Endothelial cell of umbilical vein (primary cell): ENCODE measurements at regions not wholly inside any gene's neighbourhood (a gene's known extent, or its start where the extent isn't known, plus 50 kb on each side); places are given as distances from the start of the nearest gene placed in this dataset.

ENCODE experiments used
- BruUV-seq: library from RNA; stranded (reverse); fragments of 400-500 nt; replicated peaks from 2 replicates; lab custom pipeline; 2021; lab: Mats Ljungman, UMichigan
- CTCF ChIA-PET: fragments of 300-600, 350-600 bp; sonication (Branson Sonifier 250); formaldehyde crosslinking; loops from one replicate; lab custom pipeline; 2021; ENCODE audit warnings: antibody characterized with exemption, inconsistent platforms; lab: Charles Lee
- POLR2A ChIA-PET: fragments of 300-600, 350-600 bp; sonication (Branson Sonifier 250); formaldehyde crosslinking; loops from one replicate; lab custom pipeline; 2021; ENCODE audit warnings: antibody characterized with exemption, inconsistent platforms; lab: Charles Lee
- DNase-seq: peaks from one replicate; pipeline ENCODE4 v3.0.0-alpha.2; 2011; ENCODE audit warnings: low read depth, low spot score
- FAIRE-seq: peaks from 2 replicates; lab custom pipeline; 2011; peaks lifted over from hg19 to GRCh38; lab: Jason Lieb, UNC
- H2AFZ ChIP-seq: 2 replicates; pipeline ENCODE4 v1.6.0; 2012; ENCODE audit warnings: low read depth, low read length, control low read depth, inconsistent platforms
- H3K27ac ChIP-seq: 2 replicates; pipeline ENCODE4 v1.5.1; 2011; ENCODE audit warnings: low read depth, mild to moderate bottlenecking, control low read depth, low read length, moderate library complexity; ENCODE audit not compliant: insufficient read depth
- H3K27me3 ChIP-seq, 2 experiments: 2 replicates each; pipeline versions ENCODE4 v1.6.0 to v1.6.1; 2011; ENCODE audit warnings: low read length in 2 of 2, mixed read lengths in 1 of 2; ENCODE audit not compliant: control insufficient read depth in 2 of 2, insufficient read depth in 2 of 2
- H3K36me3 ChIP-seq, 2 experiments: 2 replicates in 1 of 2; 3 replicates in 1 of 2; pipeline ENCODE4 v1.5.1; 2011; ENCODE audit warnings: low read length in 2 of 2, mild to moderate bottlenecking in 1 of 2, moderate library complexity in 1 of 2; ENCODE audit not compliant: control insufficient read depth in 2 of 2, insufficient read depth in 2 of 2; ENCODE audit errors: extremely low read depth in 1 of 2
- H3K4me1 ChIP-seq: 3 replicates; pipeline ENCODE4 v1.5.1; 2011; ENCODE audit warnings: mild to moderate bottlenecking, low read length; ENCODE audit not compliant: control insufficient read depth, insufficient read depth; ENCODE audit errors: extremely low read depth
- H3K4me2 ChIP-seq: 2 replicates; pipeline ENCODE4 v1.6.1; 2011; ENCODE audit warnings: low read length, control low read depth, mixed read lengths; ENCODE audit not compliant: insufficient read depth
- H3K4me3 ChIP-seq, 3 experiments: fragments of 200-600 bp in 1 of 3; sonication (generic), shearing (Covaris generic) in 1 of 3; replicated peaks in 1 of 3; 2 replicates each; pipeline ENCODE4 v1.5.1; 2011 to 2016; ENCODE audit warnings: control low read depth in 3 of 3, low read length in 3 of 3, mild to moderate bottlenecking in 2 of 3, inconsistent platforms in 1 of 3, low read depth in 1 of 3, moderate library complexity in 1 of 3; ENCODE audit not compliant: insufficient read depth in 1 of 3
- H3K79me2 ChIP-seq: 2 replicates; pipeline ENCODE4 v1.6.0; 2012; ENCODE audit warnings: low read length, inconsistent platforms; ENCODE audit not compliant: control insufficient read depth, insufficient read depth
- H3K9ac ChIP-seq: replicated peaks from 2 replicates; pipeline ENCODE3; 2011; ENCODE audit warnings: low read length, control low read depth; ENCODE audit not compliant: insufficient read depth; ENCODE audit errors: extremely low read depth
- H3K9me1 ChIP-seq: replicated peaks from 3 replicates; pipeline ENCODE4 v1.6.0; 2011; ENCODE audit warnings: mild to moderate bottlenecking, low read length; ENCODE audit not compliant: control insufficient read depth, insufficient read depth; ENCODE audit errors: extremely low read depth
- H3K9me3 ChIP-seq: replicated peaks from 2 replicates; pipeline ENCODE4 v1.5.1; 2012; ENCODE audit warnings: low read length, inconsistent platforms; ENCODE audit not compliant: control insufficient read depth, insufficient read depth
- H4K20me1 ChIP-seq: replicated peaks from 2 replicates; pipeline ENCODE3; 2011; ENCODE audit warnings: mild to moderate bottlenecking, low read length; ENCODE audit not compliant: control insufficient read depth, insufficient read depth; ENCODE audit errors: extremely low read depth
- EZH2 ChIP-seq: IDR thresholded peaks from 2 replicates; pipeline ENCODE4 v1.6.1; 2012; ENCODE audit warnings: borderline replicate concordance, low read depth, mild to moderate bottlenecking, moderate library complexity, low read length, inconsistent platforms; ENCODE audit not compliant: severe bottlenecking
- FOS ChIP-seq: IDR thresholded peaks from 2 replicates; pipeline ENCODE4 v1.6.1; 2011; ENCODE audit warnings: mild to moderate bottlenecking, low read length, moderate library complexity, borderline replicate concordance; ENCODE audit not compliant: insufficient read depth
- GATA2 ChIP-seq: IDR thresholded peaks from 2 replicates; pipeline ENCODE4 v1.7.0; 2011; ENCODE audit warnings: low read depth, mild to moderate bottlenecking, moderate library complexity, mixed read lengths, low read length; ENCODE audit not compliant: insufficient read length, insufficient read depth
- JUN ChIP-seq: IDR thresholded peaks from 2 replicates; pipeline ENCODE4 v1.6.1; 2011; ENCODE audit warnings: borderline replicate concordance, low read depth; ENCODE audit not compliant: insufficient read length, insufficient read depth
- MYC ChIP-seq: IDR thresholded peaks from one replicate; pipeline ENCODE4 v1.6.1; 2011; ENCODE audit warnings: mild to moderate bottlenecking, low read depth, low read length
- POLR2A ChIP-seq: IDR thresholded peaks from 2 replicates; pipeline ENCODE4 v1.6.1; 2012; ENCODE audit warnings: low read depth, mild to moderate bottlenecking, control low read depth, low read length
- POLR2AphosphoS5 ChIP-seq: IDR thresholded peaks from 2 replicates; pipeline ENCODE4 v1.6.1; 2012; ENCODE audit warnings: low read depth, mild to moderate bottlenecking, control low read depth, low read length, moderate library complexity; ENCODE audit not compliant: insufficient read depth
- dilution Hi-C: fragments of 300-500 bp; cut with MboI; formaldehyde crosslinking; loops from one replicate; pipeline ENCODE4 v1.15.0; 2019; ENCODE audit warnings: low sequenced_read_pairs; ENCODE audit not compliant: extremely low pct_ligation_motif_present
- intact Hi-C: fragments of 100-400 bp; cut with micrococcal nuclease; formaldehyde crosslinking; loops from one replicate; pipeline ENCODE4 v1.10.0; 2022
- TF ChIP-seq, protein P1 (sequence below): IDR thresholded peaks from 2 replicates; pipeline ENCODE4 v1.6.1; 2011; ENCODE audit not compliant: insufficient read depth, insufficient read length
- TF ChIP-seq, protein P2 (sequence below), 2 donors: IDR thresholded peaks; 1 replicate in 1 of 2; 2 replicates in 1 of 2; pipeline ENCODE4 v1.5.1; 2011; ENCODE audit warnings: low read length in 2 of 2, mild to moderate bottlenecking in 2 of 2, moderate library complexity in 2 of 2, control low read depth in 1 of 2, inconsistent platforms in 1 of 2, low read depth in 1 of 2; ENCODE audit not compliant: insufficient read depth in 1 of 2; ENCODE audit errors: extremely low read depth in 1 of 2

DNA sequence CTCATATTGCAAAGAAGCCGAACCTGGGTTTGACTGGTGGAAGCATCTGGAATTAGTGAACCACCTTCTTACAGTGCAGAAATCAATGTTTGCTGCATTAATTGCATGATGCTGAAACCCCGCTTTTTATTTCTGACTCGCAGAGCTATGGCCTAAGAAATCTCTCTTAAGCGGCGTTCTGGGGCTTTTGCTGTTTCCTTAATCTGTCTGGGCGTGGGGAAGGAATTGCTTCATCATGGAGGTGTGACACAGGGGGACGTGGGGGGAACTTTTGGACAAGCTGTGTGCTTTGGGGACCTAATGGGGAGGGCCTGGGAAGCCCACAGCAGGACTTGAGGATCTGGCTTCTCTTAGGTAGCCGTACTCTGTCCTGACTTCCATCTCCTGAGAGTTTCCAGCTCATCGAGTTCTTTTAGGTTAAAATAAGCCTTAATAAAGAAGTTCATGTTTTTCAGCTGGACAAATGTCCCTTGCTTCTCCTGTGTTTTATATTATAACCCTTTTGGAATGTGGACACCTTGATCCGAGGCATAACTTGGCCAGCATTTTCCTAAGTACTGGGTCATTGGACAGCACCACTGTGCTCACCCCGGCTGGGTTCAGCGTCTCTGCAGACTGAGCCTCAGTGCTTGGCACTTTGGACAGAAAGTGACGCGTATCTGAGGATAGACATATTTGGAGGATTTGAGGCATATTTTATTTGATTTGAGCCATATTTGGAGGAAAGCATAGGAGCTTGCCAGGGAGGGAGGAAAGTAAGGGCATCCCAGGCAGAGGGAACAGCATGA, 192.1 kb upstream of the MYL2 start:
- H3K36me3 ChIP-seq: no peaks in the 10 kb centered on the region
- dilution Hi-C loops: no loop called here
- TF ChIP-seq, protein P1, sequence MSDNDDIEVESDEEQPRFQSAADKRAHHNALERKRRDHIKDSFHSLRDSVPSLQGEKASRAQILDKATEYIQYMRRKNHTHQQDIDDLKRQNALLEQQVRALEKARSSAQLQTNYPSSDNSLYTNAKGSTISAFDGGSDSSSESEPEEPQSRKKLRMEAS: no peak
- TF ChIP-seq, protein P2, sequence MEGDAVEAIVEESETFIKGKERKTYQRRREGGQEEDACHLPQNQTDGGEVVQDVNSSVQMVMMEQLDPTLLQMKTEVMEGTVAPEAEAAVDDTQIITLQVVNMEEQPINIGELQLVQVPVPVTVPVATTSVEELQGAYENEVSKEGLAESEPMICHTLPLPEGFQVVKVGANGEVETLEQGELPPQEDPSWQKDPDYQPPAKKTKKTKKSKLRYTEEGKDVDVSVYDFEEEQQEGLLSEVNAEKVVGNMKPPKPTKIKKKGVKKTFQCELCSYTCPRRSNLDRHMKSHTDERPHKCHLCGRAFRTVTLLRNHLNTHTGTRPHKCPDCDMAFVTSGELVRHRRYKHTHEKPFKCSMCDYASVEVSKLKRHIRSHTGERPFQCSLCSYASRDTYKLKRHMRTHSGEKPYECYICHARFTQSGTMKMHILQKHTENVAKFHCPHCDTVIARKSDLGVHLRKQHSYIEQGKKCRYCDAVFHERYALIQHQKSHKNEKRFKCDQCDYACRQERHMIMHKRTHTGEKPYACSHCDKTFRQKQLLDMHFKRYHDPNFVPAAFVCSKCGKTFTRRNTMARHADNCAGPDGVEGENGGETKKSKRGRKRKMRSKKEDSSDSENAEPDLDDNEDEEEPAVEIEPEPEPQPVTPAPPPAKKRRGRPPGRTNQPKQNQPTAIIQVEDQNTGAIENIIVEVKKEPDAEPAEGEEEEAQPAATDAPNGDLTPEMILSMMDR (IDR thresholded peaks at IDR 0.05; ENCODE audit: extremely low read depth in 1 of 2, insufficient read depth in 1 of 2, low read depth in 1 of 2, low read length in 2 of 2): no peak
- TF ChIP-seq MYC: no peak
- no peak for TF ChIP-seq JUN
- no peak for TF ChIP-seq POLR2A
- no peak for TF ChIP-seq EZH2
- TF ChIP-seq GATA2: no peak
- TF ChIP-seq POLR2AphosphoS5: no peak
- no peak for TF ChIP-seq FOS
- no peak overlapping the region for H3K4me3 ChIP-seq
- no peaks in the 10 kb centered on the region for H3K27me3 ChIP-seq
- H3K79me2 ChIP-seq: no peaks in the 10 kb centered on the region
- no peak overlapping the region for H3K4me2 ChIP-seq
- DNase-seq (no peak), FAIRE-seq (no peak)
- intact Hi-C loops: no loop called here
- no peaks in the 10 kb centered on the region for H4K20me1 ChIP-seq
- no peaks in the 10 kb centered on the region for H3K9me1 ChIP-seq
- no peaks in the 10 kb centered on the region for H3K4me1 ChIP-seq
- H3K9me3 ChIP-seq: no peaks in the 10 kb centered on the region
- H3K9ac ChIP-seq: no peak overlapping the region
- ChIA-PET CTCF (no interaction called here), POLR2A (no interaction called here)
- no TSS peak for BruUV-seq
- no peak overlapping the region for H2AFZ ChIP-seq
- H3K27ac ChIP-seq: no peak overlapping the region
